Vagina (tissue), 2 donors: ENCODE measurements at regions not wholly inside any gene's neighbourhood (a gene's known extent, or its start where the extent isn't known, plus 50 kb on each side); places are given as distances from the start of the nearest gene placed in this dataset.

ENCODE experiments used
- DNase-seq, 2 donors: peaks; one replicate each; pipeline ENCODE4 v3.0.0-alpha.2; 2017; ENCODE audit errors: extremely low spot score in 2 of 2
- H3K27ac ChIP-seq: fragments of 200-600 bp; sonication (generic); one replicate; pipeline ENCODE4 v1.5.1; 2019
- H3K27me3 ChIP-seq: fragments of 200-600 bp; sonication (generic); one replicate; pipeline ENCODE4 v1.5.1; 2019
- H3K36me3 ChIP-seq, 2 donors: fragments of 200-600 bp; sonication (generic); one replicate each; pipeline ENCODE4 v1.5.1; 2017 to 2019
- H3K4me1 ChIP-seq: fragments of 200-600 bp; sonication (generic); one replicate; pipeline ENCODE4 v1.5.1; 2019
- H3K4me3 ChIP-seq, 2 donors: fragments of 200-600 bp; sonication (generic); 1 replicate in 1 of 2; 2 replicates in 1 of 2; pipeline ENCODE4 v1.5.1; 2016 to 2019
- H3K9me3 ChIP-seq: fragments of 200-600 bp; sonication (generic); one replicate; pipeline ENCODE4 v1.5.1; 2019
- POLR2A ChIP-seq, 2 donors: fragments of 450-650 bp; IDR thresholded peaks; one replicate each; pipeline ENCODE4 v1.6.1; 2017; ENCODE audit warnings: antibody characterized with exemption in 2 of 2, mild to moderate bottlenecking in 2 of 2, moderate library complexity in 2 of 2
- POLR2AphosphoS5 ChIP-seq, 2 donors: sonication (generic); formaldehyde crosslinking; IDR thresholded peaks; one replicate each; pipeline ENCODE4 v1.9.0; 2017; ENCODE audit warnings: antibody characterized with exemption in 2 of 2, mild to moderate bottlenecking in 2 of 2, low read depth in 1 of 2; ENCODE audit not compliant: insufficient read depth in 1 of 2
- intact Hi-C: fragments of 100-400 bp; cut with DNase I; formaldehyde crosslinking; loops from one replicate; pipeline ENCODE4 v1.15.1; 2023
- TF ChIP-seq, protein P1 (sequence below), 3 experiments: fragments of 450-650 bp in 2 of 3; fragments of 200-600 bp in 1 of 3; sonication (generic) in 1 of 3; IDR thresholded peaks; one replicate each; pipeline ENCODE4 v1.5.1; 2017 to 2019; ENCODE audit warnings: antibody characterized with exemption in 3 of 3, mild to moderate bottlenecking in 2 of 3, moderate library complexity in 2 of 3

DNA sequence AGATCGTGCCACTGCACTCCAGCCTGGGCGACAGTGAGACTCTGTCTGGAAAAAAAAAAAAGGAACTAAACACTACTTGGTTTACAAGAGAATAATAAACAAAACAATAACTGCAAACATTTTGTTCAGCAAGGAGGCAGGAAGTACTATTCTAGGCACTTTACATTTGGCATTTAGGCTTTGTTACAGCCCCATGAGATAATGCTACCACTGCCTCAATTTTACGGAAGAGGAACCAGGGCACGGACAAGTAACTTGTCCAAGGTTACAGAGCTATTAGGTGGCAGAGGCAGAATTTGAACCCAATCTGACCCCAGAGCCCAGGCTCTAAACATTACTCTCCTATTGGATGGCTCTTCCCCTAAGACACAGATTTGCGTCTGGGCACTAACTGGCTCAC lies 108.7 kb upstream of the AKIP1 start:
- Histone ChIP-seq H3K36me3 (no peaks in the 10 kb centered on the region), H3K27me3 (no peaks in the 10 kb centered on the region), H3K27ac (no peak overlapping the region), H3K4me3 (no peak overlapping the region), H3K4me1 (peaks cover 20% of the 10 kb centered on the region), H3K9me3 (no peaks in the 10 kb centered on the region)
- DNase-seq: no peak
- intact Hi-C loops: no loop called here
- TF ChIP-seq, protein P1, sequence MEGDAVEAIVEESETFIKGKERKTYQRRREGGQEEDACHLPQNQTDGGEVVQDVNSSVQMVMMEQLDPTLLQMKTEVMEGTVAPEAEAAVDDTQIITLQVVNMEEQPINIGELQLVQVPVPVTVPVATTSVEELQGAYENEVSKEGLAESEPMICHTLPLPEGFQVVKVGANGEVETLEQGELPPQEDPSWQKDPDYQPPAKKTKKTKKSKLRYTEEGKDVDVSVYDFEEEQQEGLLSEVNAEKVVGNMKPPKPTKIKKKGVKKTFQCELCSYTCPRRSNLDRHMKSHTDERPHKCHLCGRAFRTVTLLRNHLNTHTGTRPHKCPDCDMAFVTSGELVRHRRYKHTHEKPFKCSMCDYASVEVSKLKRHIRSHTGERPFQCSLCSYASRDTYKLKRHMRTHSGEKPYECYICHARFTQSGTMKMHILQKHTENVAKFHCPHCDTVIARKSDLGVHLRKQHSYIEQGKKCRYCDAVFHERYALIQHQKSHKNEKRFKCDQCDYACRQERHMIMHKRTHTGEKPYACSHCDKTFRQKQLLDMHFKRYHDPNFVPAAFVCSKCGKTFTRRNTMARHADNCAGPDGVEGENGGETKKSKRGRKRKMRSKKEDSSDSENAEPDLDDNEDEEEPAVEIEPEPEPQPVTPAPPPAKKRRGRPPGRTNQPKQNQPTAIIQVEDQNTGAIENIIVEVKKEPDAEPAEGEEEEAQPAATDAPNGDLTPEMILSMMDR (IDR thresholded peaks at IDR 0.05): no peak
- TF ChIP-seq POLR2AphosphoS5 (IDR thresholded peaks at IDR 0.05; ENCODE audit: insufficient read depth in 1 of 2, low read depth in 1 of 2) (no peak), POLR2A (IDR thresholded peaks at IDR 0.05) (no peak)

DNA sequence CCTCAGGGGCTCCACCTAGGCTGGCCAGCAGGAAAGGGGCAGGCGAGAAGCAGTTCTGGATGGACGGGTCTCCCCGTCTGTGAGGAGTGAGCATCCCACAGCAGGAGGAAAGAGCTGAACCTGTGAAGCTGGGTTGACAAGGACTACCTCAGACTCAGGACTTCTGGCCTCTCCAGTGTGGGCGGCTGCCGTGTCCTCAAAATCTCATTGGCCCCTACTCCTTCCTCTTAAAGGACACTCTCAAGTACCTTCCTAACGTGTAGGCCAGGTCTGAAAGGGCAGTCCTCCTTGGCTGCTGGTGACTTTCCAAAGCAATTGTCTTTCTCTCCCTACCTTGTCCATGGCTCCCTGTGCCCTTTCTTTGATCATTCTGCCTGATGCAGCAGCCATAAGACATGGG lies 107.0 kb upstream of the AKIP1 start:
- no peak overlapping the region for H3K4me3 ChIP-seq
- H3K36me3 ChIP-seq: no peaks in the 10 kb centered on the region
- TF ChIP-seq POLR2A (IDR thresholded peaks at IDR 0.05): no peak
- no peak for TF ChIP-seq POLR2AphosphoS5 (IDR thresholded peaks at IDR 0.05; ENCODE audit: insufficient read depth in 1 of 2, low read depth in 1 of 2)
- TF ChIP-seq, protein P1 (IDR thresholded peaks at IDR 0.05): no peak
- H3K4me1 ChIP-seq: peaks cover 37% of the 10 kb centered on the region
- no peak overlapping the region for H3K27ac ChIP-seq
- intact Hi-C loops: no loop called here
- H3K9me3 ChIP-seq: no peaks in the 10 kb centered on the region
- DNase-seq: no peak
- H3K27me3 ChIP-seq: no peaks in the 10 kb centered on the region

- Histone ChIP-seq H3K27ac (peak overlapping the region; percentile 43), H3K36me3 (no peaks in the 10 kb centered on the region), H3K27me3 (no peaks in the 10 kb centered on the region), H3K4me3 (no peak overlapping the region), H3K9me3 (no peaks in the 10 kb centered on the region), H3K4me1 (peaks cover 44% of the 10 kb centered on the region)
- no peak for DNase-seq
- TF ChIP-seq, protein P1 (IDR thresholded peaks at IDR 0.05): no peak
- TF ChIP-seq POLR2AphosphoS5 (IDR thresholded peaks at IDR 0.05; ENCODE audit: insufficient read depth in 1 of 2, low read depth in 1 of 2) (no peak), POLR2A (IDR thresholded peaks at IDR 0.05) (no peak)
- intact Hi-C loops: loop anchor here (5.0 kb wide), 1 partner anchor 93 kb away; no protein-coding TSS in a partner anchor
These were observed 105.7 kb upstream of the AKIP1 start for GRCh38 chr11:8805296-8805695.

GRCh38 chr11:8806974-8807373 lies 104.0 kb upstream of the AKIP1 start:
- no peaks in the 10 kb centered on the region for H3K9me3 ChIP-seq
- H3K4me1 ChIP-seq: peaks cover 56% of the 10 kb centered on the region
- TF ChIP-seq POLR2A (IDR thresholded peaks at IDR 0.05) (no peak), POLR2AphosphoS5 (IDR thresholded peaks at IDR 0.05; ENCODE audit: insufficient read depth in 1 of 2, low read depth in 1 of 2) (no peak)
- TF ChIP-seq, protein P1 (IDR thresholded peaks at IDR 0.05): no peak
- peak overlapping the region; percentile 90 for H3K27ac ChIP-seq
- H3K4me3 ChIP-seq: peak overlapping the region; percentile 56 to 59
- H3K27me3 ChIP-seq: no peaks in the 10 kb centered on the region
- no peaks in the 10 kb centered on the region for H3K36me3 ChIP-seq
- intact Hi-C loops: loop anchor here (5.0 kb wide), 1 partner anchor 95 kb away; no protein-coding TSS in a partner anchor
- DNase-seq: no peak

- Histone ChIP-seq H3K4me3 (peak overlapping the region; percentile 56 to 59), H3K27me3 (no peaks in the 10 kb centered on the region), H3K9me3 (no peaks in the 10 kb centered on the region), H3K27ac (peak overlapping the region; percentile 90), H3K36me3 (no peaks in the 10 kb centered on the region), H3K4me1 (peaks cover 64% of the 10 kb centered on the region)
- DNase-seq: no peak
- intact Hi-C loops: loop anchor here (5.0 kb wide), 1 partner anchor 95 kb away; no protein-coding TSS in a partner anchor
- TF ChIP-seq, protein P1 (IDR thresholded peaks at IDR 0.05): no peak
- TF ChIP-seq POLR2A (IDR thresholded peaks at IDR 0.05) (no peak), POLR2AphosphoS5 (IDR thresholded peaks at IDR 0.05; ENCODE audit: insufficient read depth in 1 of 2, low read depth in 1 of 2) (no peak)
These were observed 103.3 kb upstream of the AKIP1 start for GRCh38 chr11:8807544-8808225.
